GM12878 (cell line): ENCODE measurements at regions not wholly inside any gene's neighbourhood (a gene's known extent, or its start where the extent isn't known, plus 50 kb on each side); places are given as distances from the start of the nearest gene placed in this dataset.

ENCODE experiments used
- ATAC-seq: fragments of 200-7000 bp; cut with Tn5 transposase; 3 replicates; pipeline ENCODE4 v1.9.1; 2020; ENCODE audit warnings: mild to moderate bottlenecking, moderate library complexity
- BruUV-seq: library from RNA; stranded (reverse); fragments of 400-500 nt; replicated peaks from 2 replicates; lab custom pipeline; 2021; lab: Mats Ljungman, UMichigan
- CTCF ChIA-PET: fragments of 300-600 bp; sonication (Branson Sonifier 250); formaldehyde crosslinking; extraction: SDS; loops from one replicate; lab custom pipeline; 2021; ENCODE audit warnings: inconsistent platforms; lab: Yijun Ruan, JAX
- POLR2A ChIA-PET: fragments of 350-600 bp; formaldehyde crosslinking; extraction: SDS; loops from one replicate; lab custom pipeline; 2021; ENCODE audit warnings: inconsistent platforms; lab: Charles Lee
- RAD21 ChIA-PET: fragments of 300-600 bp; sonication (Branson Sonifier 250); formaldehyde crosslinking; loops from one replicate; lab custom pipeline; 2023; ENCODE audit warnings: antibody characterized with exemption; ENCODE audit not compliant: unreplicated experiment; lab: Charles Lee
- SMC1A ChIA-PET: fragments of 300-600 bp; sonication (Branson Sonifier 250); formaldehyde crosslinking; loops from one replicate; lab custom pipeline; 2023; ENCODE audit not compliant: unreplicated experiment, uncharacterized antibody; lab: Charles Lee
- DNase-seq: peaks from one replicate; pipeline ENCODE4 v3.0.0-alpha.2; 2011; ENCODE audit warnings: low read depth, low spot score
- FAIRE-seq: peaks from 3 replicates; lab custom pipeline; 2011; peaks lifted over from hg19 to GRCh38; lab: Jason Lieb, UNC
- H2AFZ ChIP-seq: 2 replicates; pipeline ENCODE4 v1.6.0; 2011; ENCODE audit warnings: low read depth, low read length, control low read depth; ENCODE audit not compliant: control insufficient read depth
- H3K27ac ChIP-seq: 2 replicates; pipeline ENCODE4 v1.5.1; 2011; ENCODE audit warnings: control low read depth; ENCODE audit not compliant: control insufficient read depth, insufficient read depth
- H3K27me3 ChIP-seq, 2 experiments: replicated peaks in 1 of 2; 2 replicates each; pipeline versions ENCODE4 v1.6.0 to v1.6.1; 2011; ENCODE audit warnings: low read length in 1 of 2; ENCODE audit not compliant: control insufficient read depth in 2 of 2, insufficient read depth in 2 of 2
- H3K36me3 ChIP-seq, 2 experiments: 2 replicates each; pipeline ENCODE4 v1.5.1; 2011; ENCODE audit warnings: low read length in 1 of 2; ENCODE audit not compliant: control insufficient read depth in 2 of 2, insufficient read depth in 2 of 2
- H3K4me1 ChIP-seq: 2 replicates; pipeline ENCODE4 v1.6.1; 2011; ENCODE audit warnings: mild to moderate bottlenecking, low read length, moderate library complexity, mixed read lengths; ENCODE audit not compliant: control insufficient read depth, insufficient read depth
- H3K4me2 ChIP-seq: 2 replicates; pipeline ENCODE4 v1.6.0; 2011; ENCODE audit warnings: control low read depth; ENCODE audit not compliant: control insufficient read depth, insufficient read depth
- H3K4me3 ChIP-seq: fragments of 200-600 bp; sonication (generic); 2 replicates; pipeline ENCODE4 v1.5.1; 2016
- H3K79me2 ChIP-seq: 2 replicates; pipeline ENCODE4 v1.6.0; 2011; ENCODE audit warnings: low read length; ENCODE audit not compliant: control insufficient read depth, insufficient read depth
- H3K9ac ChIP-seq: 2 replicates; pipeline ENCODE4 v1.8.0; 2011; ENCODE audit warnings: low read length, control low read depth, mixed read lengths; ENCODE audit not compliant: control insufficient read depth, insufficient read depth
- H3K9me3 ChIP-seq: replicated peaks from 3 replicates; pipeline ENCODE4 v1.5.1; 2011; ENCODE audit warnings: mild to moderate bottlenecking, low read length; ENCODE audit not compliant: control insufficient read depth, insufficient read depth
- H4K20me1 ChIP-seq: 2 replicates; pipeline ENCODE4 v1.6.0; 2011; ENCODE audit not compliant: control insufficient read depth, insufficient read depth
- CBFB ChIP-seq: IDR thresholded peaks from 2 replicates; pipeline ENCODE4 v1.6.1; 2016; ENCODE audit warnings: antibody characterized with exemption, low read depth
- EED ChIP-seq: sonication (generic); IDR thresholded peaks from 2 replicates; pipeline ENCODE4 v1.6.1; 2016; ENCODE audit warnings: antibody characterized with exemption, low read depth
- ETV6 ChIP-seq, 2 experiments: fragments of 450-650 bp in 1 of 2; IDR thresholded peaks in 1 of 2; conservative IDR thresholded peaks in 1 of 2; 2 replicates each; pipeline ENCODE4 v1.6.1; 2014; ENCODE audit warnings: antibody characterized with exemption in 1 of 2, borderline replicate concordance in 1 of 2, low read depth in 1 of 2, mild to moderate bottlenecking in 1 of 2, moderate library complexity in 1 of 2
- FOS ChIP-seq: IDR thresholded peaks from 3 replicates; pipeline ENCODE4 v1.6.1; 2011; ENCODE audit warnings: borderline replicate concordance; ENCODE audit not compliant: insufficient read length; ENCODE audit errors: extremely low read depth
- FOXM1 ChIP-seq: IDR thresholded peaks from 2 replicates; pipeline ENCODE4 v1.6.1; 2012; ENCODE audit warnings: low read depth, mild to moderate bottlenecking, inconsistent platforms, low read length, moderate library complexity
- HDAC6 ChIP-seq: fragments of 200-600 bp; sonication (generic); IDR thresholded peaks from one replicate; pipeline ENCODE4 v1.8.0; 2017; ENCODE audit warnings: antibody characterized with exemption; ENCODE audit not compliant: unreplicated experiment
- IKZF2 ChIP-seq, 2 experiments: fragments of 450-650 bp; IDR thresholded peaks; 2 replicates each; pipeline ENCODE4 v1.6.1; 2017; ENCODE audit warnings: mild to moderate bottlenecking in 2 of 2, moderate library complexity in 2 of 2
- KDM1A ChIP-seq: fragments of 200-600 bp; sonication (generic); IDR thresholded peaks from 2 replicates; pipeline ENCODE4 v1.6.1; 2016; ENCODE audit warnings: borderline replicate concordance
- NFYB ChIP-seq: IDR thresholded peaks from 2 replicates; pipeline ENCODE4 v1.6.1; 2011; ENCODE audit warnings: low read depth, mild to moderate bottlenecking, low read length, improper control_type of control experiment, moderate library complexity; ENCODE audit not compliant: insufficient read depth
- PAX5 ChIP-seq: IDR thresholded peaks from 2 replicates; pipeline ENCODE4 v1.6.1; 2011; ENCODE audit warnings: low read depth, low read length, borderline replicate concordance
- PRDM15 ChIP-seq: fragments of 450-650 bp; formaldehyde crosslinking; IDR thresholded peaks from 2 replicates; pipeline ENCODE4 v1.4.0; 2020; ENCODE audit warnings: mild to moderate bottlenecking, moderate library complexity
- RAD21 ChIP-seq: IDR thresholded peaks from 2 replicates; pipeline ENCODE4 v1.6.1; 2011; ENCODE audit warnings: mild to moderate bottlenecking, low read depth, low read length, moderate library complexity; ENCODE audit not compliant: insufficient read depth
- RELA ChIP-seq: fragments of 450-650 bp; IDR thresholded peaks from 2 replicates; pipeline ENCODE4 v1.8.0; 2014; ENCODE audit warnings: borderline replicate concordance; ENCODE audit not compliant: partially characterized antibody
- ZBTB11 ChIP-seq: fragments of 450-650 bp; formaldehyde crosslinking; IDR thresholded peaks from 2 replicates; pipeline ENCODE4 v1.5.0; 2022; ENCODE audit warnings: mild to moderate bottlenecking, missing genetic modification characterization
- ZNF217 ChIP-seq: fragments of 450-650 bp; IDR thresholded peaks from 2 replicates; pipeline ENCODE4 v1.6.1; 2017; ENCODE audit warnings: antibody characterized with exemption, mild to moderate bottlenecking
- WGBS: methylation state at CpG from one replicate; pipeline ENCODE4 v1.1.6; 2016; ENCODE audit warnings: low lambda C conversion rate; ENCODE audit not compliant: insufficient replicate concordance, insufficient coverage; ENCODE audit errors: missing lambda C conversion rate; 5-methylcytosine and 5-hydroxymethylcytosine counted together
- in situ Hi-C: fragments of 300-500 bp; cut with MboI; formaldehyde crosslinking; loops from 9 replicates; pipeline ENCODE4 v1.14.3; 2018; ENCODE audit warnings: mixed read lengths
- intact Hi-C: fragments of 100-400 bp; cut with micrococcal nuclease; formaldehyde crosslinking; loops from one replicate; pipeline ENCODE4 v1.14.2; 2022; ENCODE audit not compliant: unreplicated experiment

GRCh38 chr3:53941950-53942349 is 50.3 kb upstream of the SELENOK start:
- no peak for TF ChIP-seq RAD21
- TF ChIP-seq CBFB = no peak
- no peak for TF ChIP-seq RELA
- TF ChIP-seq FOS = no peak
- no peak for TF ChIP-seq EED
- no peak for TF ChIP-seq ZNF217
- no peak for TF ChIP-seq FOXM1
- no peak for TF ChIP-seq ETV6 (conservative IDR thresholded peaks at IDR 0.05 in 1 of 2, IDR thresholded peaks at IDR 0.05 in 1 of 2; ENCODE audit: borderline replicate concordance in 1 of 2, low read depth in 1 of 2)
- no peak for TF ChIP-seq KDM1A
- no peak for TF ChIP-seq PAX5
- TF ChIP-seq IKZF2 (IDR thresholded peaks at IDR 0.05) = no peak
- TF ChIP-seq HDAC6 = no peak
- TF ChIP-seq NFYB = no peak
- no peak for TF ChIP-seq ZBTB11 (CRISPR knock-in tag)
- no peak for TF ChIP-seq PRDM15 (CRISPR knock-in tag)
- POLR2A ChIA-PET = no interaction called here
- H3K27me3 ChIP-seq = no peaks in the 10 kb centered on the region; a peak in 1 of 4 replicates
- in situ Hi-C loops = no loop called here
- 47% methylated on average over 5 of the region's 5 CpGs for WGBS
- no peak overlapping the region for H3K9ac ChIP-seq
- H3K4me3 ChIP-seq = no peak overlapping the region
- no peaks in the 10 kb centered on the region for H3K79me2 ChIP-seq
- SMC1A ChIA-PET = no interaction called here
- no peak overlapping the region for H3K4me2 ChIP-seq
- H4K20me1 ChIP-seq = no peaks in the 10 kb centered on the region
- no peak overlapping the region for H3K27ac ChIP-seq
- no peaks in the 10 kb centered on the region; the same call in 1 of the 3 replicates for H3K9me3 ChIP-seq
- CTCF ChIA-PET = no interaction called here
- H3K36me3 ChIP-seq = no peaks in the 10 kb centered on the region
- no TSS peak for BruUV-seq
- H2AFZ ChIP-seq = no peak overlapping the region
- no peak for DNase-seq
- no peaks in the 10 kb centered on the region for H3K4me1 ChIP-seq
- no peak for ATAC-seq
- RAD21 ChIA-PET = no interaction called here
- no peak for FAIRE-seq
- intact Hi-C loops = no loop called here
